Activated CD8-positive, alpha-beta memory T cell treated with anti-CD3 and anti-CD28 coated beads, Interleukin-2, amount 10 ng/mL, durations not matched to agents 7 days and 5 days (primary cell): ENCODE measurements at regions not wholly inside any gene's neighbourhood (a gene's known extent, or its start where the extent isn't known, plus 50 kb on each side); places are given as distances from the start of the nearest gene placed in this dataset.
"Not testable (repeated sequence)": the region's sequence is repeated elsewhere in the genome, so short reads cannot be mapped to it uniquely, and the experiment has no call there.

Experiments used
- ATAC-seq: fragments of 150-1000 bp; cut with Tn5 transposase; one replicate; pipeline ENCODE4 v1.10.0; 2021; ENCODE audit warnings: moderate library complexity
- CTCF ChIA-PET: fragments of 350-600 bp; sonication (Branson Sonifier 250); formaldehyde crosslinking; loops from one replicate; lab custom pipeline; 2021; ENCODE audit warnings: antibody characterized with exemption; lab: Charles Lee
- DNase-seq: peaks from one replicate; pipeline ENCODE4 v3.0.0-alpha.2; 2020
- H3K27ac Mint-ChIP-seq: one replicate; pipeline ENCODE4 v1.8.0; 2021; ENCODE audit warnings: mild to moderate bottlenecking, mixed read lengths
- H3K27me3 Mint-ChIP-seq: one replicate; pipeline ENCODE4 v1.8.0; 2021; ENCODE audit warnings: mixed read lengths
- H3K36me3 Mint-ChIP-seq: one replicate; pipeline ENCODE4 v1.8.0; 2021; ENCODE audit warnings: mild to moderate bottlenecking, mixed read lengths
- H3K4me1 Mint-ChIP-seq: one replicate; pipeline ENCODE4 v1.8.0; 2021; ENCODE audit warnings: mixed read lengths
- H3K4me3 Mint-ChIP-seq: one replicate; pipeline ENCODE4 v1.8.0; 2021; ENCODE audit warnings: mild to moderate bottlenecking, moderate library complexity, mixed read lengths
- H3K9me3 Mint-ChIP-seq: one replicate; pipeline ENCODE4 v1.8.0; 2022; ENCODE audit warnings: low read depth, mixed read lengths

DNA sequence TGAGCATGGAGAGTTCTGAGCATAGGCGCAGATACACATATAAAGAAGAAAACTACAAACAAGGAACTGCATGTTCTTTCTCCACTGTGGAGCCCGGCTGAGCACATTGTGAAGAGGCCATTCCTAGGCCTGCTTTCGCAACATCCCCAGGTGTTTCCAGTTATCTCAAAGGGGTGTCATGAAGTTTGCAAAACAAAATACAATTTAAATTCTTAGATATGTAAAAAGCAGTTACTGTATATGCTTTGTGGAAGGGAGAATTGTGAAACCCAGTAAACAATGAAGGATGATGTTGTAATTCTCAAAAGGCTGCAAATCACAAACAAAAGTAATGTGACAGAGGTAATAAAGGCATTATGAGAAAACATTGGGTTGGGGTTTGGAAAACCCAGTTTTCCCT lies 98.6 kb upstream of the ZNF644 start:
- no peaks in the 10 kb centered on the region for H3K9me3 Mint-ChIP-seq
- ATAC-seq: no peak
- H3K27me3 Mint-ChIP-seq: no peaks in the 10 kb centered on the region
- H3K27ac Mint-ChIP-seq: no peak overlapping the region
- CTCF ChIA-PET: no interaction called here
- no peak overlapping the region for H3K4me3 Mint-ChIP-seq
- H3K36me3 Mint-ChIP-seq: no peaks in the 10 kb centered on the region
- no peak for DNase-seq
- peaks cover 25% of the 10 kb centered on the region for H3K4me1 Mint-ChIP-seq

- Mint-ChIP-seq H3K9me3 (no peaks in the 10 kb centered on the region), H3K27me3 (peaks cover 5% of the 10 kb centered on the region), H3K4me3 (no peak overlapping the region), H3K27ac (no peak overlapping the region), H3K4me1 (peaks cover 6% of the 10 kb centered on the region), H3K36me3 (no peaks in the 10 kb centered on the region)
- DNase-seq (no peak), ATAC-seq (no peak)
- CTCF ChIA-PET: interaction anchor here (1.8 kb wide), 1 partner anchor 19 kb away, joined by 4 read pairs; no protein-coding TSS in a partner anchor
Measured at GRCh38 chr1:91104712-91105111, 82.9 kb upstream of the ZNF644 start.

DNA sequence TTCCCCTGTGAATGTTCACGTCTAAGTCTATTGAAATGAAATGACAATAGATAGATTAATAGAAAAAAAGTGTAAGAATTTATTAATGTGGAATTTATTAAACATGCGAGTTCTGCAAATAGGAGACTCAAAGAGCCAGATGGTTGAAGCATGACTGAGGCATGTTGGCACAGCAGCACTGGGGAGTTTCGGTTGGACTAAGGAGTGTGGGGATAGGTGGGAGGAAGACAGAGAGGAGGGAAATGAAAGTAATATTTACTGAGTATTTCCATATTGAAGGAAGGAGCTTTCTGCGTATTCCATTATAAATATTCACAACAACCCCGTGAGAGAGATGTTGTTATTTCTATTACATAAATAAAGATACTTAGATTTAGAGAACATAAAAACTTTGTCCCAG lies 79.5 kb upstream of the ZNF644 start:
- CTCF ChIA-PET: no interaction called here

DNA sequence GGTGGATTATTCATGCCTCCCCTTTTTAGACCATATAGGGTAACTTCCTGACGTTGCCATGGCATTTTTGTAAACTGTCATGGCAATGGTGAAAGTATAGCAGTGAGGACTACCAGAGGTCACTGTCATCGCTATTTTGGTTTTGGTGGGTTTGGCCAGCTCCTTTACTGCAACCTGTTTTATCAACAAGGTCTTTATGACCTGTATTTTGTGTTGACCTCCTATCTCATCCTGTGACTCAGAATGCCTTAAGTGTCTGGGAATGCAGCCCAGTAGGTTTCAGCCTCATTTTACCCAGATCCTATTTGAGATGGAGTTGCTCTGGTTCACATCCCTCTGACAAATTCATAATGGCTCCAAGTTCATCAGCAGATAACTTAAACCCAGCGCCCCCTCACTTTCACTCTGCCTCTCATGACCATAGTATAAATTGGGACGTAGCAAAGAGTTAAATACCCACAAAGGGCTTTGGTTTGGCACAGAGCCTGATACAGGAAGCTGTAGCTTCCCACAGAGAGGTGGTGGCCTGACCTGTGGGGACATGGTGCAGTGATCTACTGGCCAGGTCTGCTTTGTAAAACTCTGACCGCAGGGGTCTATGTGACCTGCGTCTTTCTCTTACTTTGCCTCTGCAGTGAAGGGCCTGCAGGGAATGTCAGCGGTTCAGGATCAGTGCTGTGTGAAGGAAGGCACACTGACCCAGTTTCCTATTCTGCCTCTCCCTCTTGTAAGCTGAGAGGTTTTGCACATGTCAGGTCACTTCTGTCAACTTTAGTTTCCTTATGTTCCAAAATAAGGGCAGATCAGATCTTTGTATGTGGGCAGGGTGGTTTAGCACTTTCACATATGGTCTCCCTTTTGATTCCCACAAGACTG lies 78.1 kb upstream of the ZNF644 start:
- peaks cover 3% of the 10 kb centered on the region for H3K27me3 Mint-ChIP-seq
- H3K27ac Mint-ChIP-seq: no peak overlapping the region
- no peak overlapping the region for H3K4me3 Mint-ChIP-seq
- H3K36me3 Mint-ChIP-seq: no peaks in the 10 kb centered on the region
- no peak for ATAC-seq
- H3K9me3 Mint-ChIP-seq: no peaks in the 10 kb centered on the region
- peak; percentile 41 for DNase-seq
- CTCF ChIA-PET: interaction anchor here (0.6 kb wide), 1 partner anchor 1319 kb away, joined by 3 read pairs; no protein-coding TSS in a partner anchor
- peaks cover 6% of the 10 kb centered on the region for H3K4me1 Mint-ChIP-seq

More for the DNA sequence above, 79.5 kb upstream of the ZNF644 start:
- DNase-seq: no peak
- Mint-ChIP-seq H3K4me1 (peaks cover 6% of the 10 kb centered on the region), H3K36me3 (no peaks in the 10 kb centered on the region), H3K27ac (no peak overlapping the region), H3K9me3 (no peaks in the 10 kb centered on the region), H3K4me3 (no peak overlapping the region), H3K27me3 (peaks cover 3% of the 10 kb centered on the region)
- no peak for ATAC-seq

DNA sequence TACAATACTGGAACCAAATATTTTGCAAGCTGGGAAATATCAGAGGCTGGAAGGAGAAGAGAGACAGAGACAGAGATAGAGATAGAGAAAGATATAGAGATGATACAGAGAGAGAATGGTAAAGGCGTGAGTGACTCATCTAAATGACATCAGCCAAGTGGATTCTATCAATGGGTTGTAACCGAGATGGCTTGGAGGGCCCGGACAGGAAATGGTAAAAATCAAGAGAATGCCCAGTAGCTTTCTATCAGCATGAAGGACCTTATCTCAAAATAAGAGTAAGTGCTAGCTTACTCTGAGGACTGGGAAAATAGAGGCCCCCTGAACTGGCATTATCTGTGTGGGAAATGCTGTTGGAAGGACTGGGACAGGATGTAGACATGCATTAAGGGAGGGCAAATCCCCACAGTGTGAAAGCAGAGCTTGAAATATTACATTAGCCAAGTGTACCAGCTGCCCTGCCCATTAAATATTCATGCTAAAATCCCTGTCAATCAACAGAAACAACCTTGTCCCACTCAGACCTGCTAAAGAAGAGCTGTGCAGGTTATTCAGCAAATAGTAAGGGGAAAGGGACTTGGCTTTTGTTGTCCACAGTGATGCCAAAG lies 76.6 kb upstream of the ZNF644 start:
- Mint-ChIP-seq H3K36me3 (no peaks in the 10 kb centered on the region), H3K9me3 (no peaks in the 10 kb centered on the region), H3K4me1 (peaks cover 6% of the 10 kb centered on the region), H3K4me3 (no peak overlapping the region), H3K27me3 (peaks cover 4% of the 10 kb centered on the region), H3K27ac (no peak overlapping the region)
- no peak for DNase-seq
- CTCF ChIA-PET: no interaction called here
- ATAC-seq: no peak

GRCh38 chr1:91095321-91095720 lies 73.5 kb upstream of the ZNF644 start:
- H3K27me3 Mint-ChIP-seq, CTCF ChIA-PET, DNase-seq, H3K27ac Mint-ChIP-seq, H3K4me3 Mint-ChIP-seq, H3K9me3 Mint-ChIP-seq, H3K4me1 Mint-ChIP-seq, ATAC-seq, H3K36me3 Mint-ChIP-seq: not testable (repeated sequence)

GRCh38 chr1:91092503-91092902 lies 70.7 kb upstream of the ZNF644 start:
- CTCF ChIA-PET: no interaction called here
- Mint-ChIP-seq H3K9me3 (no peaks in the 10 kb centered on the region), H3K4me1 (no peaks in the 10 kb centered on the region), H3K4me3 (no peak overlapping the region), H3K27me3 (peaks cover 4% of the 10 kb centered on the region), H3K36me3 (no peaks in the 10 kb centered on the region), H3K27ac (no peak overlapping the region)
- no peak for DNase-seq
- ATAC-seq: no peak

GRCh38 chr1:91091812-91092211 lies 70.0 kb upstream of the ZNF644 start:
- Mint-ChIP-seq H3K4me3 (no peak overlapping the region), H3K36me3 (no peaks in the 10 kb centered on the region), H3K27ac (no peak overlapping the region), H3K9me3 (no peaks in the 10 kb centered on the region), H3K4me1 (no peaks in the 10 kb centered on the region), H3K27me3 (peaks cover 4% of the 10 kb centered on the region)
- no peak for DNase-seq
- ATAC-seq: no peak
- CTCF ChIA-PET: no interaction called here

DNA sequence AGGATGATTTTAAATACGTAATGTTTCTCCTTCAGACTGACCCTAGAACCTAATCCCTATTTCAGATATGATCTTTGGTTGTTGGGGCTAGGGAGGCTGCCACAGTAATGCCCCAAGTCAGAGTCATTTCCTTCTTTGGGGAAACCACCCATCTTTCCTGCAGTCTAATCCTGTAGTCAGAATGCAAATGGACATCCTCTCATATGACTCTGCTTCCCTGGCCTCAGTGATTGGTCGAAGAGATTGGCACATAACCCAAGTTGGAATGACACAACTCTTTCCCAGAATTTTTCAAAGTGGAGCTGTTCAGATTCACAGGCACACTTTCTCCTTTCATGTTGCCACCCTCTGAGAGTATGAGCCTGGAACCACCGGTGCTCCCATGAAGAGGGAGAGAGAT lies 58.8 kb upstream of the ZNF644 start:
- Mint-ChIP-seq H3K9me3 (no peaks in the 10 kb centered on the region), H3K36me3 (no peaks in the 10 kb centered on the region), H3K27me3 (no peaks in the 10 kb centered on the region), H3K4me1 (no peaks in the 10 kb centered on the region), H3K4me3 (no peak overlapping the region), H3K27ac (no peak overlapping the region)
- DNase-seq (no peak), ATAC-seq (no peak)
- CTCF ChIA-PET: no interaction called here

GRCh38 chr1:91078859-91079258 lies 57.0 kb upstream of the ZNF644 start:
- Mint-ChIP-seq H3K36me3 (no peaks in the 10 kb centered on the region), H3K9me3 (no peaks in the 10 kb centered on the region), H3K27me3 (no peaks in the 10 kb centered on the region), H3K4me1 (no peaks in the 10 kb centered on the region), H3K27ac (no peak overlapping the region), H3K4me3 (no peak overlapping the region)
- CTCF ChIA-PET: no interaction called here
- ATAC-seq: no peak
- no peak for DNase-seq

GRCh38 chr1:91076834-91077233 lies 55.0 kb upstream of the ZNF644 start:
- Mint-ChIP-seq H3K27ac (no peak overlapping the region), H3K4me1 (no peaks in the 10 kb centered on the region), H3K9me3 (no peaks in the 10 kb centered on the region), H3K4me3 (no peak overlapping the region), H3K36me3 (no peaks in the 10 kb centered on the region), H3K27me3 (no peaks in the 10 kb centered on the region)
- DNase-seq (no peak), ATAC-seq (no peak)
- CTCF ChIA-PET: no interaction called here

DNA sequence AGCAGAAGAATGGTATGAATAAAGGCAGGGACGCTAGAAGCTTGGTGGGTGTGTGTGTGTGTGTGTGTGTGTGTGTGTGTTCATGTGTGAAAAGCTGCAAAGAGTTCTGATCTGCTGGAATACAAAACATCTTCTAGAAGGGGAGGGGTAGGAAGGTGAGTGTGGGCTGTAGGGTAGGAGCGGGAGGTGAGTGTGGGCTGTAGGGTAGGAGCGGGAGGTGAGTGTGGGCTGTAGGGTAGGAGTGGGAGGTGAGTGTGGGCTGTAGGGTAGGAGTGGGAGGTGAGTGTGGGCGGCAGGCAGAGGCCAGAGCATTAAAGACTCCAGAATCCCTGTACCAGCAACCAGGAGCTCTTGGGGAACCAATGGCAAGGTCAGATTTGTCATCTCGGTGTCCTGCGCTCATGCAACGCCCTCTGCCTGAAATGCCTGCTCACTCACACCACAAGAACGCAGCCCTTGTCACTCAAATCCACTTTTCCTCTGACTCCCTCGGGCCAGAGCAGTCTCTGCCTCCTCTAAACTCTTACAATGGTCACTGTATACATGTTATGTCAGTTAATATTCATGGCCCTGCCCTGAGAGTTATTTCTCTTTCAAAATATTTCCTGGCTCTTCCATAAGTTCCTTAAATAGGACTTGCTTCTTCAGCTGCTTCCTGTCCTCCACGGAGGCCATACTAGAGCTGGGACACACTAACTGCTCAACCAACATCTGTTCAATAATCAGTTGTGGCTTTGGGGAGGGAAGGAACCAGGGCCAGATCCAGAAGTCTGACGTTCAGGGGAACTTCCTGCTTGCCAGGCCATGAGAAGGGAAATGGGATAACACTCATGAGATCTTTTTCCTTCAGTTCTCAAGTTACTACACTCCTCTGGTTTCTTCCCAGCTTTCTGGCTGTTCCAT lies 53.6 kb upstream of the ZNF644 start:
- Mint-ChIP-seq H3K27ac (no peak overlapping the region), H3K27me3 (no peaks in the 10 kb centered on the region), H3K4me1 (no peaks in the 10 kb centered on the region), H3K4me3 (no peak overlapping the region), H3K36me3 (no peaks in the 10 kb centered on the region), H3K9me3 (no peaks in the 10 kb centered on the region)
- ATAC-seq (no peak), DNase-seq (no peak)
- CTCF ChIA-PET: no interaction called here

- H3K27ac Mint-ChIP-seq: no peak overlapping the region
- H3K4me1 Mint-ChIP-seq: no peaks in the 10 kb centered on the region
- no peak for ATAC-seq
- no peak for DNase-seq
- H3K36me3 Mint-ChIP-seq: no peaks in the 10 kb centered on the region
- no peaks in the 10 kb centered on the region for H3K9me3 Mint-ChIP-seq
- CTCF ChIA-PET: no interaction called here
- H3K4me3 Mint-ChIP-seq: no peak overlapping the region
- H3K27me3 Mint-ChIP-seq: no peaks in the 10 kb centered on the region
Measured at GRCh38 chr1:91073299-91073698, 51.5 kb upstream of the ZNF644 start.
